ENCODE measurements at regions not wholly inside any gene's neighbourhood (a gene's known extent, or its start where the extent isn't known, plus 50 kb on each side); places are given as distances from the start of the nearest gene placed in this dataset.

- no peak for TF ChIP-seq POLR2A (IDR thresholded peaks at IDR 0.05)
- TF ChIP-seq, protein P1, sequence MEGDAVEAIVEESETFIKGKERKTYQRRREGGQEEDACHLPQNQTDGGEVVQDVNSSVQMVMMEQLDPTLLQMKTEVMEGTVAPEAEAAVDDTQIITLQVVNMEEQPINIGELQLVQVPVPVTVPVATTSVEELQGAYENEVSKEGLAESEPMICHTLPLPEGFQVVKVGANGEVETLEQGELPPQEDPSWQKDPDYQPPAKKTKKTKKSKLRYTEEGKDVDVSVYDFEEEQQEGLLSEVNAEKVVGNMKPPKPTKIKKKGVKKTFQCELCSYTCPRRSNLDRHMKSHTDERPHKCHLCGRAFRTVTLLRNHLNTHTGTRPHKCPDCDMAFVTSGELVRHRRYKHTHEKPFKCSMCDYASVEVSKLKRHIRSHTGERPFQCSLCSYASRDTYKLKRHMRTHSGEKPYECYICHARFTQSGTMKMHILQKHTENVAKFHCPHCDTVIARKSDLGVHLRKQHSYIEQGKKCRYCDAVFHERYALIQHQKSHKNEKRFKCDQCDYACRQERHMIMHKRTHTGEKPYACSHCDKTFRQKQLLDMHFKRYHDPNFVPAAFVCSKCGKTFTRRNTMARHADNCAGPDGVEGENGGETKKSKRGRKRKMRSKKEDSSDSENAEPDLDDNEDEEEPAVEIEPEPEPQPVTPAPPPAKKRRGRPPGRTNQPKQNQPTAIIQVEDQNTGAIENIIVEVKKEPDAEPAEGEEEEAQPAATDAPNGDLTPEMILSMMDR (IDR thresholded peaks at IDR 0.05), result no peak
These were observed 271.9 kb downstream of the OSTF1 start for GRCh38 chr9:75360252-75360651.
